Osteocyte (in vitro differentiated cells): ENCODE measurements at regions not wholly inside any gene's neighbourhood (a gene's known extent, or its start where the extent isn't known, plus 50 kb on each side); places are given as distances from the start of the nearest gene placed in this dataset.

Experiments used
- DNase-seq: peaks from one replicate; pipeline ENCODE4 v3.0.0; 2021; ENCODE audit warnings: mixed read lengths; ENCODE audit not compliant: unreplicated experiment; ENCODE audit errors: extremely low spot score
- H3K27ac Mint-ChIP-seq: one replicate; pipeline ENCODE4 v1.8.0; 2021; ENCODE audit warnings: mild to moderate bottlenecking, mixed read lengths; ENCODE audit not compliant: unreplicated experiment
- H3K27me3 Mint-ChIP-seq: one replicate; pipeline ENCODE4 v1.8.0; 2021; ENCODE audit warnings: mixed read lengths; ENCODE audit not compliant: unreplicated experiment
- H3K36me3 Mint-ChIP-seq: one replicate; pipeline ENCODE4 v1.8.0; 2021; ENCODE audit warnings: mixed read lengths; ENCODE audit not compliant: unreplicated experiment
- H3K4me1 Mint-ChIP-seq: one replicate; pipeline ENCODE4 v1.8.0; 2021; ENCODE audit warnings: mixed read lengths; ENCODE audit not compliant: unreplicated experiment
- H3K4me3 Mint-ChIP-seq: one replicate; pipeline ENCODE4 v1.8.0; 2021; ENCODE audit warnings: mild to moderate bottlenecking, moderate library complexity, mixed read lengths; ENCODE audit not compliant: unreplicated experiment
- H3K9me3 Mint-ChIP-seq: one replicate; pipeline ENCODE4 v1.8.0; 2021; ENCODE audit warnings: mixed read lengths; ENCODE audit not compliant: unreplicated experiment
- TF ChIP-seq, protein P1 (sequence below): fragments of 200-600 bp; sonication (generic); IDR thresholded peaks from 2 replicates; pipeline ENCODE4 v1.5.0; 2021; ENCODE audit warnings: antibody characterized with exemption, mild to moderate bottlenecking, moderate library complexity

DNA sequence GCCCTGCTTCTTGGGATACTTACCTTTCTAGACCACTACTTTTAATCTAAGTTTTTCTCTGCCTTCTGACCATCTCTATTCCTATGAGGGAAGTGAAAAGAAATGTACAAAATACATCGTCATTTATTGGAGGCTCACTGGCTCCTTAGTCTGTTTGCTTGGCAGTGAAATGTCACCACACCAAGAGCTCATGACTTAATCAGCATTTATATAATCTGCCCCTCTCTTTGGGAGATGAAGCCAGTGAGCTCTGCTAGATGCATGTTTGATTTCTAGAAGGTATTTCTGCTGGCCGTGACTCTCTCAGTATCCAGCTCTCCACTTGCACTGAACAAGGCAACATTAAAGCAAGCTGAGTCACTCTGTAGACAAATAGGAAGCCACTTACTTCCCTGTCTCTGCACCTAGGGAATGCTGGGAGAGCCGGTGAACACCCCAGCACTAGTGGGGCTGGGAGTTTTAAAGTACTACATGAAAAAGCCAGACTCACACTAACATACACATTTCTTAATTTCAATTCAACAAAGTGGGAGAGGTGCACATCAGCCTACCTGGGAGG, 79.1 kb downstream of the MID1IP1 start:
- Mint-ChIP-seq H3K36me3 (no peaks in the 10 kb centered on the region), H3K27ac (no peak overlapping the region), H3K27me3 (no peaks in the 10 kb centered on the region), H3K4me1 (no peaks in the 10 kb centered on the region), H3K9me3 (peaks cover 30% of the 10 kb centered on the region), H3K4me3 (no peak overlapping the region)
- TF ChIP-seq, protein P1, sequence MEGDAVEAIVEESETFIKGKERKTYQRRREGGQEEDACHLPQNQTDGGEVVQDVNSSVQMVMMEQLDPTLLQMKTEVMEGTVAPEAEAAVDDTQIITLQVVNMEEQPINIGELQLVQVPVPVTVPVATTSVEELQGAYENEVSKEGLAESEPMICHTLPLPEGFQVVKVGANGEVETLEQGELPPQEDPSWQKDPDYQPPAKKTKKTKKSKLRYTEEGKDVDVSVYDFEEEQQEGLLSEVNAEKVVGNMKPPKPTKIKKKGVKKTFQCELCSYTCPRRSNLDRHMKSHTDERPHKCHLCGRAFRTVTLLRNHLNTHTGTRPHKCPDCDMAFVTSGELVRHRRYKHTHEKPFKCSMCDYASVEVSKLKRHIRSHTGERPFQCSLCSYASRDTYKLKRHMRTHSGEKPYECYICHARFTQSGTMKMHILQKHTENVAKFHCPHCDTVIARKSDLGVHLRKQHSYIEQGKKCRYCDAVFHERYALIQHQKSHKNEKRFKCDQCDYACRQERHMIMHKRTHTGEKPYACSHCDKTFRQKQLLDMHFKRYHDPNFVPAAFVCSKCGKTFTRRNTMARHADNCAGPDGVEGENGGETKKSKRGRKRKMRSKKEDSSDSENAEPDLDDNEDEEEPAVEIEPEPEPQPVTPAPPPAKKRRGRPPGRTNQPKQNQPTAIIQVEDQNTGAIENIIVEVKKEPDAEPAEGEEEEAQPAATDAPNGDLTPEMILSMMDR, result no peak
- no peak for DNase-seq

DNA sequence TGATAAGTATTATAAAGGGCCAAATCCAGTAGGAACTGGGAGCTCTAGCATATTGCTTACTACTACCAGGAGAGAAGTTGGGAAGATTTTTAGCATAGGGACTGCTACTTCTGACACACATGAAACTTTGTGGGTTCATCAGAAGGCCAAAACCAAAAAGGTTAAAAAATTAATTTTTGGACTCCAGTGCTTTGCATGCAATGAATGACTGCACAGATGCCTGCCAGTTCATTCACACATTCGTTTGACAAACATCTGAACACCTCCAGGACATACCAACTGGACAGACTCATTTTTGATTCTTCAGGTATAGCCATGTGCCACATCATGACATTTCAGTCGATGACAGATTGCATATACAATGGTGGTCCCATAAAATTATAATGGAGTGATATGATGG, 79.8 kb downstream of the MID1IP1 start:
- Mint-ChIP-seq H3K4me3 (no peak overlapping the region), H3K9me3 (peaks cover 28% of the 10 kb centered on the region), H3K27me3 (no peaks in the 10 kb centered on the region), H3K36me3 (no peaks in the 10 kb centered on the region), H3K27ac (no peak overlapping the region), H3K4me1 (no peaks in the 10 kb centered on the region)
- TF ChIP-seq, protein P1, result no peak
- no peak for DNase-seq

DNA sequence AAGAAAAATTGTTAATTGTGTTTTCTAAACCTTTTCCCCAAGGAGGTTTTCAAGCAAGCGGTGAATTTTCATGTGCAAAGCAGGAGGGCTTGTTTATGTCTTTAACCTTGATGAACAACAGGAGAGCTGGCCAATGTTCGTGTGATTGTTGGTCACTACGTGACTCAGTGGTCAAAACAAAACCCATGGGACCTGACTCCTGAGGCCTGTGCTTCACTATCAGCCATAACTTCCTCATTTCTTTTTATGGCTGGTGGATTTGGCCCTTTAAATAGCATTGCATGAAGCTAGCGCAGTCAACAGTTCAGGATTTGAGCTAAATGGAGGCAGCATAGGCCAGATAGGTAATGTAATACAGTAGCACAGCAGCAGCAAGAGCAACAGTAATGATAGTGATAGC, 80.5 kb downstream of the MID1IP1 start:
- Mint-ChIP-seq H3K27ac (no peak overlapping the region), H3K9me3 (peaks cover 21% of the 10 kb centered on the region), H3K27me3 (no peaks in the 10 kb centered on the region), H3K4me1 (no peaks in the 10 kb centered on the region), H3K36me3 (no peaks in the 10 kb centered on the region), H3K4me3 (no peak overlapping the region)
- DNase-seq, result no peak
- TF ChIP-seq, protein P1, result no peak

DNA sequence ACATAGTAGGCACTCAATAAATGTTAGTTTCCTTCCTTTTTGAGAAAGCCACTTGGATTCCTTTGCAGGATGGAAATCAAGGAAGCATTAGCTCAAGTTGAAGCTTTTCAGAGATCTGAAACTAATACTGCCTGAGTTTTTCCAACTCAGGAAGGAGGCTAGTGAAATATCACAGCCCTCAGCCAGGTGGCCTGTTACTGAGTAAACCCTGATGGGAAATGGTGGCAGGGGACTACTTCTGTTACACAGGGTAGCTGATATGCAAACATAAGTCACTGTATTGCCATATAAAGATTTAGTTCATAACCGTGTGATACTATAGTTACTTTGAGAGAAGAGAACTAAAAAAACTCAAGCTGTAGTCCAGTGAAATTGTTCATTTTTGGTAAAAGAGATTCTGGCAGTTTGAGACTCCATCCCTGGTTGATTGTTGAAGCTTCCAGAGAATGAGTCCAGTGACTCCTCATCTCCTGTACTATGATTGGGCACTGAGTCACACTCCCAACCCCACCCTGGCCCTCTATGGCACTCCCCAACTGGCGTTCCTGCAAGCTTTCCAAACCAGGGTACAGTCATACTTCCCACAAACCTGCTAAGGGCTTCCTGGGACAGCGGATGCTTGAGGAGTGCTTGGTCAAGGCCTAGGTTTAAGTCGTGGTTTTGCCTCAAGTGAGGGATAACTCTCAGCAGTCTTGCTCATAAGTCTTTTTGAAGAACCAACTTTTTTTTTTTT, 81.8 kb downstream of the MID1IP1 start:
- H3K36me3 Mint-ChIP-seq, result no peaks in the 10 kb centered on the region
- no peak overlapping the region for H3K4me3 Mint-ChIP-seq
- no peaks in the 10 kb centered on the region for H3K27me3 Mint-ChIP-seq
- TF ChIP-seq, protein P1, result no peak
- DNase-seq, result no peak
- H3K4me1 Mint-ChIP-seq, result no peaks in the 10 kb centered on the region
- H3K9me3 Mint-ChIP-seq, result peaks cover 20% of the 10 kb centered on the region
- H3K27ac Mint-ChIP-seq, result no peak overlapping the region

DNA sequence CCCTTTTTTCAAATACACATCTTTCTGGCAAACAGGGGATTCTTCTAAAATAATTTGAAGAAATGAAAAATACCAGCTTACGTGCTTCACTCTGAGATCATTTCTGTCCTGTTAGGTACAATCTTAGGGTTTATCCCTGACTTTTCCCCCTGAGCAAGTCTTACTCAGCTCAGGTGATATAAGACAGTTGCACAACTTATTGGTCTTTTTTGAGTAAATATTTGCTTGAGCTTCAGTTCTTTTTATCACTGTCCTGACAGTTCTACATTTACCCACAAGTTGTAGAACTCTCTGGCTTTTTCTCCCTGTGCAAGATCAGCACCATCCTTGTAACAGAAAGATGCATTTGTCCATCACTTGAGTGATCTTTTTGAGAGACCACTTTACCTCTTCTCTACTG, 84.9 kb downstream of the MID1IP1 start:
- Mint-ChIP-seq H3K9me3 (peaks cover 8% of the 10 kb centered on the region), H3K27ac (no peak overlapping the region)
- TF ChIP-seq, protein P1, result no peak

More for the DNA sequence above, 84.9 kb downstream of the MID1IP1 start:
- DNase-seq, result no peak
- no peak overlapping the region for H3K4me3 Mint-ChIP-seq
- no peaks in the 10 kb centered on the region for H3K4me1 Mint-ChIP-seq
- no peaks in the 10 kb centered on the region for H3K36me3 Mint-ChIP-seq
- no peaks in the 10 kb centered on the region for H3K27me3 Mint-ChIP-seq
